DOHH2 (cell line): ENCODE measurements at regions not wholly inside any gene's neighbourhood (a gene's known extent, or its start where the extent isn't known, plus 50 kb on each side); places are given as distances from the start of the nearest gene placed in this dataset.

Experiments
- H3F3A ChIP-seq: fragments of 200-600 bp; sonication (generic), shearing (Covaris generic); 2 replicates; pipeline ENCODE4 v1.6.0; 2016; ENCODE audit warnings: antibody characterized with exemption, mild to moderate bottlenecking; ENCODE audit not compliant: control insufficient read depth, insufficient read depth
- H3K27ac ChIP-seq: fragments of 200-600 bp; sonication (generic); 2 replicates; pipeline ENCODE4 v1.5.1; 2014; ENCODE audit warnings: low read depth, mild to moderate bottlenecking, low read length, moderate library complexity
- H3K27me3 ChIP-seq: fragments of 200-600 bp; sonication (generic); 2 replicates; pipeline ENCODE4 v1.6.1; 2014; ENCODE audit warnings: mild to moderate bottlenecking, low read length, mixed read lengths; ENCODE audit not compliant: control insufficient read depth
- H3K36me3 ChIP-seq: fragments of 200-600 bp; sonication (generic); 2 replicates; pipeline ENCODE4 v1.6.1; 2014; ENCODE audit warnings: mild to moderate bottlenecking, low read length, moderate library complexity, mixed read lengths; ENCODE audit not compliant: control insufficient read depth
- H3K4me1 ChIP-seq: fragments of 200-600 bp; sonication (generic); 2 replicates; pipeline ENCODE4 v1.6.1; 2014; ENCODE audit warnings: mild to moderate bottlenecking, low read length, mixed read lengths; ENCODE audit not compliant: control insufficient read depth
- H3K4me2 ChIP-seq: fragments of 200-600 bp; sonication (generic); 2 replicates; pipeline ENCODE4 v1.6.0; 2014; ENCODE audit warnings: mild to moderate bottlenecking, low read length, moderate library complexity
- H3K4me3 ChIP-seq: fragments of 200-600 bp; sonication (generic); 2 replicates; pipeline ENCODE4 v1.5.1; 2014; ENCODE audit warnings: mild to moderate bottlenecking, low read length, mixed read lengths
- H3K79me2 ChIP-seq: fragments of 200-600 bp; sonication (generic); 2 replicates; pipeline ENCODE4 v1.6.1; 2014; ENCODE audit warnings: mild to moderate bottlenecking, low read length, mixed read lengths; ENCODE audit not compliant: control insufficient read depth
- H3K9me2 ChIP-seq: fragments of 200-600 bp; sonication (generic); replicated peaks from 2 replicates; pipeline ENCODE4 v1.6.1; 2014; ENCODE audit warnings: mild to moderate bottlenecking, low read length, mixed read lengths; ENCODE audit not compliant: control insufficient read depth
- H3K9me3 ChIP-seq: fragments of 200-600 bp; sonication (generic); 2 replicates; pipeline ENCODE4 v1.6.1; 2014; ENCODE audit warnings: antibody characterized with exemption, low read length, mixed read lengths; ENCODE audit not compliant: control insufficient read depth, insufficient read depth
- H4K20me1 ChIP-seq: fragments of 200-600 bp; sonication (generic); 2 replicates; pipeline ENCODE4 v1.6.0; 2014; ENCODE audit warnings: low read depth, mild to moderate bottlenecking, antibody characterized with exemption, low read length, moderate library complexity; ENCODE audit not compliant: control insufficient read depth, insufficient read depth
- CTCF ChIP-seq: fragments of 200-600 bp; sonication (generic); IDR thresholded peaks from one replicate; pipeline ENCODE4 v1.5.1; 2014; ENCODE audit warnings: antibody characterized with exemption, mild to moderate bottlenecking, low read depth, low read length; ENCODE audit not compliant: poor library complexity, severe bottlenecking
- EZH2phosphoT487 ChIP-seq: fragments of 200-600 bp; sonication (generic); IDR thresholded peaks from 2 replicates; pipeline ENCODE4 v1.6.1; 2017; ENCODE audit warnings: borderline replicate concordance, mild to moderate bottlenecking, antibody characterized with exemption, low read length, moderate library complexity, mixed read lengths

- H3K27ac ChIP-seq = no peak overlapping the region
- H4K20me1 ChIP-seq = no peaks in the 10 kb centered on the region
- H3K79me2 ChIP-seq = no peaks in the 10 kb centered on the region
- H3K9me3 ChIP-seq = no peaks in the 10 kb centered on the region
- no peaks in the 10 kb centered on the region for H3K4me1 ChIP-seq
- H3K36me3 ChIP-seq = no peaks in the 10 kb centered on the region
- no peaks in the 10 kb centered on the region for H3K9me2 ChIP-seq
- no peak for TF ChIP-seq EZH2phosphoT487
- TF ChIP-seq CTCF = no peak
- no peaks in the 10 kb centered on the region for H3K27me3 ChIP-seq
- no peak overlapping the region for H3K4me3 ChIP-seq
- H3F3A ChIP-seq = no peaks in the 10 kb centered on the region
- no peak overlapping the region for H3K4me2 ChIP-seq
Observed at GRCh38 chr4:79088946-79089691, 149.9 kb upstream of the PAQR3 start.

- Histone ChIP-seq H3K79me2 (no peaks in the 10 kb centered on the region), H3K36me3 (no peaks in the 10 kb centered on the region), H3K4me1 (no peaks in the 10 kb centered on the region), H3K27ac (no peak overlapping the region), H3K4me3 (no peak overlapping the region), H3K9me2 (no peaks in the 10 kb centered on the region), H3K27me3 (no peaks in the 10 kb centered on the region), H3K4me2 (no peak overlapping the region), H3F3A (no peaks in the 10 kb centered on the region), H4K20me1 (no peaks in the 10 kb centered on the region), H3K9me3 (no peaks in the 10 kb centered on the region)
- no peak for TF ChIP-seq CTCF
- no peak for TF ChIP-seq EZH2phosphoT487
Observed at GRCh38 chr4:79087071-79087470, 147.8 kb upstream of the PAQR3 start.

GRCh38 chr4:79083406-79084010 lies 144.3 kb upstream of the PAQR3 start:
- no peaks in the 10 kb centered on the region for H3F3A ChIP-seq
- no peaks in the 10 kb centered on the region for H3K9me3 ChIP-seq
- H3K27ac ChIP-seq = no peak overlapping the region
- no peak overlapping the region for H3K4me2 ChIP-seq
- TF ChIP-seq EZH2phosphoT487 (no peak), CTCF (no peak)
- no peak overlapping the region for H3K4me3 ChIP-seq
- H3K9me2 ChIP-seq = no peaks in the 10 kb centered on the region
- H3K79me2 ChIP-seq = no peaks in the 10 kb centered on the region
- H3K27me3 ChIP-seq = no peaks in the 10 kb centered on the region
- H4K20me1 ChIP-seq = no peaks in the 10 kb centered on the region
- H3K36me3 ChIP-seq = no peaks in the 10 kb centered on the region
- no peaks in the 10 kb centered on the region for H3K4me1 ChIP-seq
